K562 (cell line): ENCODE measurements at regions not wholly inside any gene's neighbourhood (a gene's known extent, or its start where the extent isn't known, plus 50 kb on each side); places are given as distances from the start of the nearest gene placed in this dataset.

Experiments
- CAMTA2 ChIP-seq: fragments of 250-450 bp; sonication (Bioruptor Pico); conservative IDR thresholded peaks from 2 replicates; pipeline ENCODE4 v1.5.1; 2022
- CTCF ChIP-seq, 3 experiments: IDR thresholded peaks in 2 of 3; conservative IDR thresholded peaks in 1 of 3; 2 replicates each; pipeline ENCODE4 v1.5.1; 2011 to 2012; ENCODE audit warnings: low read length in 3 of 3, mild to moderate bottlenecking in 3 of 3, control low read depth in 2 of 3, improper control_type of control experiment in 1 of 3, inconsistent platforms in 1 of 3, low read depth in 1 of 3, mixed read lengths in 1 of 3, moderate library complexity in 1 of 3; ENCODE audit not compliant: insufficient read depth in 2 of 3
- POLR2AphosphoS5 ChIP-seq: IDR thresholded peaks from 2 replicates; pipeline ENCODE4 v1.6.1; 2011; ENCODE audit warnings: mild to moderate bottlenecking, low read depth, low read length, moderate library complexity; ENCODE audit not compliant: control insufficient read depth, insufficient read depth
- POLR3A ChIP-seq: IDR thresholded peaks from 2 replicates; pipeline ENCODE4 v1.6.1; 2011; ENCODE audit warnings: borderline replicate concordance, mild to moderate bottlenecking, moderate library complexity; ENCODE audit not compliant: insufficient read length, insufficient read depth; ENCODE audit errors: extremely low read depth
- TOE1 ChIP-seq, 2 experiments: fragments of 450-650 bp in 1 of 2; sonication (generic) in 1 of 2; formaldehyde crosslinking in 1 of 2; IDR thresholded peaks; 2 replicates each; pipeline versions ENCODE4 v1.7.1 to v1.8.0; 2016 to 2022; ENCODE audit warnings: borderline replicate concordance in 2 of 2, mild to moderate bottlenecking in 2 of 2, antibody characterized with exemption in 1 of 2, inconsistent platforms in 1 of 2, low read depth in 1 of 2, missing genetic modification reagents in 1 of 2, moderate library complexity in 1 of 2
- ZNF398 ChIP-seq: fragments of 250-450 bp; sonication (Bioruptor Pico); IDR thresholded peaks from 2 replicates; pipeline ENCODE4 v1.8.0; 2021; ENCODE audit warnings: moderate library complexity, mild to moderate bottlenecking, inconsistent platforms

DNA sequence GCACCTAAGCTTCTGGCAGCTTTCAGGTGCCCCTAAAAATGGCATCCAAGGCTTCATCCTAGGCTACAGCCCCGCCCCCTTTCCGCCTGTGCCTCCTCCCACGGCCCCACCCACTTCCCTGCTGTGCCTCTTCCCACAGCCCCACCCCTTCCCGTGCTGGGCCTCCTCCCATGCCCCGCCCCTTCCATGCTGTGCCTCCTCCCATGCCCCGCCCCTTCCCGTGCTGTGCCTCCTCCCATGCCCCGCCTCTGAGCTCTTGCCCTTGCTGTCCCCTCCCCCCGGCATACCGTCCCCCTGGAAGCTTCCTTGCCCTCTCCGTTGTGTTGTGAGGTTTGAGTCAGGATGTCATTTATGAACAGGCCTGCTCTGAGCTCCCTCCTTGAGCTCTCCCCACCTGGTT, 228.5 kb upstream of the AJAP1 start:
- TF ChIP-seq POLR2AphosphoS5 (no peak), CAMTA2 (CRISPR knock-in tag) (no peak), POLR3A (no peak), CTCF (IDR thresholded peaks at IDR 0.05 in 2 of 3, conservative IDR thresholded peaks at IDR 0.05 in 1 of 3; ENCODE audit: insufficient read depth in 2 of 3, low read depth in 1 of 3, low read length in 3 of 3) (no peak), ZNF398 (no peak), TOE1 (IDR thresholded peaks at IDR 0.05; ENCODE audit: borderline replicate concordance) (no peak), TOE1 (CRISPR knock-in tag; IDR thresholded peaks at IDR 0.05; ENCODE audit: borderline replicate concordance, low read depth) (no peak)
